ENCODE measurements at regions not wholly inside any gene's neighbourhood (a gene's known extent, or its start where the extent isn't known, plus 50 kb on each side); places are given as distances from the start of the nearest gene placed in this dataset.

GRCh38 chr1:98145655-98146054 is 224.8 kb upstream of the DPYD start:
- Histone ChIP-seq H3K4me3 (ENCODE audit: low read depth, low read length) (no peak overlapping the region), H3K27ac (ENCODE audit: extremely low read depth, low read depth, low read length) (no peak overlapping the region), H3K4me1 (ENCODE audit: control insufficient read depth, insufficient read depth, low read length) (no peaks in the 10 kb centered on the region), H3K36me3 (ENCODE audit: control insufficient read depth in 2 of 2, insufficient read depth in 1 of 2, low read length in 2 of 2) (no peaks in the 10 kb centered on the region), H3K9me3 (ENCODE audit: control insufficient read depth, insufficient read depth, low read depth, low read length) (no peaks in the 10 kb centered on the region)
- TF ChIP-seq ZNF280D (tag by site-specific recombination; IDR thresholded peaks at IDR 0.05): no peak
- TF ChIP-seq ZNF660 (tag by site-specific recombination; IDR thresholded peaks at IDR 0.05): no peak
- TF ChIP-seq, protein P1, sequence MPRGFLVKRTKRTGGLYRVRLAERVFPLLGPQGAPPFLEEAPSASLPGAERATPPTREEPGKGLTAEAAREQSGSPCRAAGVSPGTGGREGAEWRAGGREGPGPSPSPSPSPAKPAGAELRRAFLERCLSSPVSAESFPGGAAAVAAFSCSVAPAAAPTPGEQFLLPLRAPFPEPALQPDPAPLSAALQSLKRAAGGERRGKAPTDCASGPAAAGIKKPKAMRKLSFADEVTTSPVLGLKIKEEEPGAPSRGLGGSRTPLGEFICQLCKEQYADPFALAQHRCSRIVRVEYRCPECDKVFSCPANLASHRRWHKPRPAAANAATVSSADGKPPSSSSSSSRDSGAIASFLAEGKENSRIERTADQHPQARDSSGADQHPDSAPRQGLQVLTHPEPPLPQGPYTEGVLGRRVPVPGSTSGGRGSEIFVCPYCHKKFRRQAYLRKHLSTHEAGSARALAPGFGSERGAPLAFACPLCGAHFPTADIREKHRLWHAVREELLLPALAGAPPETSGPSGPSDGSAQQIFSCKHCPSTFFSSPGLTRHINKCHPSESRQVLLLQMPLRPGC (tag by site-specific recombination; IDR thresholded peaks at IDR 0.05): no peak
- TF ChIP-seq ZNF549 (tag by site-specific recombination; IDR thresholded peaks at IDR 0.05): no peak
- TF ChIP-seq GLI4 (tag by site-specific recombination; IDR thresholded peaks at IDR 0.05): no peak
- no peak for TF ChIP-seq KLF1 (tag by site-specific recombination; IDR thresholded peaks at IDR 0.05)
- no peak for TF ChIP-seq ZNF777 (tag by site-specific recombination; IDR thresholded peaks at IDR 0.05; ENCODE audit: borderline replicate concordance)
- no peak for TF ChIP-seq ZNF600 (tag by site-specific recombination; IDR thresholded peaks at IDR 0.05)
- no peak for TF ChIP-seq ZNF19 (tag by site-specific recombination; IDR thresholded peaks at IDR 0.05; ENCODE audit: low read depth)
- TF ChIP-seq ZNF239 (tag by site-specific recombination; IDR thresholded peaks at IDR 0.05): no peak
- no peak for TF ChIP-seq ZNF664 (tag by site-specific recombination; IDR thresholded peaks at IDR 0.05)
- CTCF ChIA-PET: no interaction called here
- POLR2A ChIA-PET: no interaction called here

- POLR2A ChIA-PET: no interaction called here
- Histone ChIP-seq H3K4me1 (ENCODE audit: control insufficient read depth, insufficient read depth, low read length) (no peaks in the 10 kb centered on the region), H3K9me3 (ENCODE audit: control insufficient read depth, insufficient read depth, low read depth, low read length) (no peaks in the 10 kb centered on the region), H3K27ac (ENCODE audit: extremely low read depth, low read depth, low read length) (no peak overlapping the region), H3K36me3 (ENCODE audit: control insufficient read depth in 2 of 2, insufficient read depth in 1 of 2, low read length in 2 of 2) (no peaks in the 10 kb centered on the region), H3K4me3 (ENCODE audit: low read depth, low read length) (no peak overlapping the region)
- CTCF ChIA-PET: interaction anchor here (0.6 kb wide), 1 partner anchor 262 kb away, joined by 3 read pairs; no protein-coding TSS in a partner anchor
- TF ChIP-seq, protein P2, sequence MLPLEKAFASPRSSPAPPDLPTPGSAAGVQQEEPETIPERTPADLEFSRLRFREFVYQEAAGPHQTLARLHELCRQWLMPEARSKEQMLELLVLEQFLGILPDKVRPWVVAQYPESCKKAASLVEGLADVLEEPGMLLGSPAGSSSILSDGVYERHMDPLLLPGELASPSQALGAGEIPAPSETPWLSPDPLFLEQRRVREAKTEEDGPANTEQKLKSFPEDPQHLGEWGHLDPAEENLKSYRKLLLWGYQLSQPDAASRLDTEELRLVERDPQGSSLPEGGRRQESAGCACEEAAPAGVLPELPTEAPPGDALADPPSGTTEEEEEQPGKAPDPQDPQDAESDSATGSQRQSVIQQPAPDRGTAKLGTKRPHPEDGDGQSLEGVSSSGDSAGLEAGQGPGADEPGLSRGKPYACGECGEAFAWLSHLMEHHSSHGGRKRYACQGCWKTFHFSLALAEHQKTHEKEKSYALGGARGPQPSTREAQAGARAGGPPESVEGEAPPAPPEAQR (tag by site-specific recombination; IDR thresholded peaks at IDR 0.05): no peak
- TF ChIP-seq, protein P3, sequence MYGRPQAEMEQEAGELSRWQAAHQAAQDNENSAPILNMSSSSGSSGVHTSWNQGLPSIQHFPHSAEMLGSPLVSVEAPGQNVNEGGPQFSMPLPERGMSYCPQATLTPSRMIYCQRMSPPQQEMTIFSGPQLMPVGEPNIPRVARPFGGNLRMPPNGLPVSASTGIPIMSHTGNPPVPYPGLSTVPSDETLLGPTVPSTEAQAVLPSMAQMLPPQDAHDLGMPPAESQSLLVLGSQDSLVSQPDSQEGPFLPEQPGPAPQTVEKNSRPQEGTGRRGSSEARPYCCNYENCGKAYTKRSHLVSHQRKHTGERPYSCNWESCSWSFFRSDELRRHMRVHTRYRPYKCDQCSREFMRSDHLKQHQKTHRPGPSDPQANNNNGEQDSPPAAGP (tag by site-specific recombination; IDR thresholded peaks at IDR 0.05): no peak
- no peak for TF ChIP-seq ZNF354C (tag by site-specific recombination; IDR thresholded peaks at IDR 0.05; ENCODE audit: borderline replicate concordance, low read depth)
- no peak for TF ChIP-seq ZNF777 (tag by site-specific recombination; IDR thresholded peaks at IDR 0.05; ENCODE audit: borderline replicate concordance)
- no peak for TF ChIP-seq GLIS2 (tag by site-specific recombination; IDR thresholded peaks at IDR 0.05)
- TF ChIP-seq ZNF48 (tag by site-specific recombination; IDR thresholded peaks at IDR 0.05): no peak
- no peak for TF ChIP-seq ZNF624 (tag by site-specific recombination; IDR thresholded peaks at IDR 0.05)
- TF ChIP-seq SCRT2 (tag by site-specific recombination; IDR thresholded peaks at IDR 0.05): no peak
- no peak for TF ChIP-seq ZNF16 (tag by site-specific recombination; IDR thresholded peaks at IDR 0.05; ENCODE audit: low read depth)
Measured at GRCh38 chr1:98143403-98143802, 222.6 kb upstream of the DPYD start.
